HL-60 (cell line): ENCODE measurements at regions not wholly inside any gene's neighbourhood (a gene's known extent, or its start where the extent isn't known, plus 50 kb on each side); places are given as distances from the start of the nearest gene placed in this dataset.

Source experiments
- DNase-seq, 2 experiments: peaks; one replicate each; pipeline ENCODE4 v3.0.0-alpha.2; 2010 to 2020; ENCODE audit warnings: low read depth in 1 of 2, low spot score in 1 of 2
- H3K27ac ChIP-seq: fragments of 250-450 bp; sonication (Bioruptor Pico); replicated peaks from 2 replicates; pipeline ENCODE4 v1.5.1; 2020; ENCODE audit warnings: mild to moderate bottlenecking, moderate library complexity
- H3K27me3 ChIP-seq: fragments of 250-450 bp; sonication (Bioruptor Pico); 2 replicates; pipeline ENCODE4 v1.5.1; 2021; ENCODE audit warnings: mild to moderate bottlenecking, moderate library complexity; ENCODE audit not compliant: insufficient read depth, poor library complexity, severe bottlenecking
- H3K4me3 ChIP-seq: replicated peaks from 2 replicates; pipeline ENCODE4 v1.5.1; 2011; ENCODE audit warnings: mild to moderate bottlenecking, control low read depth, low read length; ENCODE audit not compliant: insufficient read depth
- CTCF ChIP-seq: IDR thresholded peaks from one replicate; pipeline ENCODE4 v1.5.1; 2011; ENCODE audit warnings: low read length, control low read depth, inconsistent platforms; ENCODE audit not compliant: insufficient read depth
- GABPA ChIP-seq: IDR thresholded peaks from 2 replicates; pipeline ENCODE4 v1.6.1; 2012; ENCODE audit warnings: low read depth
- POLR2AphosphoS5 ChIP-seq: IDR thresholded peaks from 2 replicates; pipeline ENCODE4 v1.6.1; 2012; ENCODE audit warnings: low read depth
- REST ChIP-seq: IDR thresholded peaks from 2 replicates; pipeline ENCODE4 v1.6.1; 2012; ENCODE audit warnings: low read depth; ENCODE audit not compliant: insufficient replicate concordance
- SPI1 ChIP-seq: IDR thresholded peaks from 2 replicates; pipeline ENCODE4 v1.6.1; 2012; ENCODE audit warnings: low read depth, mild to moderate bottlenecking, borderline replicate concordance

GRCh38 chr15:25515633-25516032 lies 76.8 kb upstream of the UBE3A start:
- no peak for DNase-seq
- Histone ChIP-seq H3K27me3 (no peaks in the 10 kb centered on the region), H3K4me3 (no peak overlapping the region), H3K27ac (no peak overlapping the region)
- TF ChIP-seq REST, result no peak
- TF ChIP-seq POLR2AphosphoS5, result no peak
- no peak for TF ChIP-seq GABPA
- no peak for TF ChIP-seq CTCF
- no peak for TF ChIP-seq SPI1

- no peak overlapping the region for H3K4me3 ChIP-seq
- TF ChIP-seq SPI1 (no peak), CTCF (no peak), GABPA (no peak), POLR2AphosphoS5 (no peak), REST (no peak)
- no peak for DNase-seq
Measured at GRCh38 chr15:25514522-25514921, 75.7 kb upstream of the UBE3A start.

GRCh38 chr15:25512957-25513356 lies 74.1 kb upstream of the UBE3A start:
- H3K27ac ChIP-seq, result no peak overlapping the region
- peaks cover under 1% of the 10 kb centered on the region for H3K27me3 ChIP-seq
- no peak for TF ChIP-seq CTCF
- TF ChIP-seq REST, result no peak
- TF ChIP-seq SPI1, result no peak
- TF ChIP-seq GABPA, result no peak
- no peak for TF ChIP-seq POLR2AphosphoS5
- DNase-seq, result no peak
- H3K4me3 ChIP-seq, result no peak overlapping the region

More at GRCh38 chr15:25514522-25514921, 75.7 kb upstream of the UBE3A start:
- Histone ChIP-seq H3K27me3 (no peaks in the 10 kb centered on the region), H3K27ac (no peak overlapping the region)
